ENCODE measurements at regions not wholly inside any gene's neighbourhood (a gene's known extent, or its start where the extent isn't known, plus 50 kb on each side); places are given as distances from the start of the nearest gene placed in this dataset.

DNA sequence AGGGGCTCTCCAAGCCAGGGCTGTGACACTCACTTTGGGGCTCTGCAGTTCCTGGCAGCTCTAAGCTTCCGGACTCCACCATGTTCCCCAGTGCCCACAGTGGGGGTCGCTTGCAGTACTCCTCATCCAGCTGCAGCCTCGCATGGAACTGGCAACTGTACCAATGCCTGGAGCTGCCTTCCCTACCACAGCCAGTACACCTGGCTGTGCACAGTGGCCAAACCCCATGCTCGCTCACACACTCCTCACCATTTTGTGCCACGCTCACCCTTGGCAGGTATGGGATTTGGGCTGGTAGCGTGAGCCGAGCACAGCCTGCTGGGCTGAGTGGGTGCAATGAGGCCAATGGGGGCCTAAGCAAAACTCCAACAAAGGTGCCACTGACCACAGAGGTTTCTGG is 1369.9 kb downstream of the KCNT2 start:
- TF ChIP-seq, protein P1, sequence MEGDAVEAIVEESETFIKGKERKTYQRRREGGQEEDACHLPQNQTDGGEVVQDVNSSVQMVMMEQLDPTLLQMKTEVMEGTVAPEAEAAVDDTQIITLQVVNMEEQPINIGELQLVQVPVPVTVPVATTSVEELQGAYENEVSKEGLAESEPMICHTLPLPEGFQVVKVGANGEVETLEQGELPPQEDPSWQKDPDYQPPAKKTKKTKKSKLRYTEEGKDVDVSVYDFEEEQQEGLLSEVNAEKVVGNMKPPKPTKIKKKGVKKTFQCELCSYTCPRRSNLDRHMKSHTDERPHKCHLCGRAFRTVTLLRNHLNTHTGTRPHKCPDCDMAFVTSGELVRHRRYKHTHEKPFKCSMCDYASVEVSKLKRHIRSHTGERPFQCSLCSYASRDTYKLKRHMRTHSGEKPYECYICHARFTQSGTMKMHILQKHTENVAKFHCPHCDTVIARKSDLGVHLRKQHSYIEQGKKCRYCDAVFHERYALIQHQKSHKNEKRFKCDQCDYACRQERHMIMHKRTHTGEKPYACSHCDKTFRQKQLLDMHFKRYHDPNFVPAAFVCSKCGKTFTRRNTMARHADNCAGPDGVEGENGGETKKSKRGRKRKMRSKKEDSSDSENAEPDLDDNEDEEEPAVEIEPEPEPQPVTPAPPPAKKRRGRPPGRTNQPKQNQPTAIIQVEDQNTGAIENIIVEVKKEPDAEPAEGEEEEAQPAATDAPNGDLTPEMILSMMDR (IDR thresholded peaks at IDR 0.05 in 4 of 5, conservative IDR thresholded peaks at IDR 0.05 in 1 of 5) = no peak
- TF ChIP-seq POLR2A (IDR thresholded peaks at IDR 0.05) = no peak
